ENCODE measurements at regions not wholly inside any gene's neighbourhood (a gene's known extent, or its start where the extent isn't known, plus 50 kb on each side); places are given as distances from the start of the nearest gene placed in this dataset.

DNA sequence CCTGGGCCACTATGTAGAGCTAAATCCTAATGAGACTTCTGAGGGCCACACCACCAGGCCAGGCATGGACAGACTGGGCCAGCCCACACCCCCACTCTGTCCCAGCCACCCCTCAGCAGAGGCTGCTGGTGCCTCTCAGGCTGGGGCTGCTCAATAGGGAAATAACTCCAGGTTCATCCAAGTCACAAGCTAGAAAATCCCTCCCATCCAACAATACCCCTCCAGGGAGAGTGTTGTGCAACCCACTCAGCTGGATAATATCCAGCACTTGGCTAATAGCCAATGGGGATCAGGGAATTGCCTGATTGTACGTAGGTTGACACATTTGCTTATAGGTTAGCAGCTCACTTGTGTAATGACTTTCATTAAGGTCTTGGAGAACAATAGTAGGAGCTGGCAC is 64.1 kb upstream of the WNT11 start:
- TF ChIP-seq, protein P1, sequence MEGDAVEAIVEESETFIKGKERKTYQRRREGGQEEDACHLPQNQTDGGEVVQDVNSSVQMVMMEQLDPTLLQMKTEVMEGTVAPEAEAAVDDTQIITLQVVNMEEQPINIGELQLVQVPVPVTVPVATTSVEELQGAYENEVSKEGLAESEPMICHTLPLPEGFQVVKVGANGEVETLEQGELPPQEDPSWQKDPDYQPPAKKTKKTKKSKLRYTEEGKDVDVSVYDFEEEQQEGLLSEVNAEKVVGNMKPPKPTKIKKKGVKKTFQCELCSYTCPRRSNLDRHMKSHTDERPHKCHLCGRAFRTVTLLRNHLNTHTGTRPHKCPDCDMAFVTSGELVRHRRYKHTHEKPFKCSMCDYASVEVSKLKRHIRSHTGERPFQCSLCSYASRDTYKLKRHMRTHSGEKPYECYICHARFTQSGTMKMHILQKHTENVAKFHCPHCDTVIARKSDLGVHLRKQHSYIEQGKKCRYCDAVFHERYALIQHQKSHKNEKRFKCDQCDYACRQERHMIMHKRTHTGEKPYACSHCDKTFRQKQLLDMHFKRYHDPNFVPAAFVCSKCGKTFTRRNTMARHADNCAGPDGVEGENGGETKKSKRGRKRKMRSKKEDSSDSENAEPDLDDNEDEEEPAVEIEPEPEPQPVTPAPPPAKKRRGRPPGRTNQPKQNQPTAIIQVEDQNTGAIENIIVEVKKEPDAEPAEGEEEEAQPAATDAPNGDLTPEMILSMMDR (IDR thresholded peaks at IDR 0.05) = no peak
- TF ChIP-seq POLR2A (IDR thresholded peaks at IDR 0.05) = no peak

Measured in thyroid gland (tissue), 4 donors.